Vagina (tissue), 2 donors: ENCODE measurements at regions not wholly inside any gene's neighbourhood (a gene's known extent, or its start where the extent isn't known, plus 50 kb on each side); places are given as distances from the start of the nearest gene placed in this dataset.

Experiments
- POLR2AphosphoS5 ChIP-seq, 2 donors: sonication (generic); formaldehyde crosslinking; IDR thresholded peaks; one replicate each; pipeline ENCODE4 v1.9.0; 2017; ENCODE audit warnings: antibody characterized with exemption in 2 of 2, mild to moderate bottlenecking in 2 of 2, low read depth in 1 of 2; ENCODE audit not compliant: insufficient read depth in 1 of 2
- TF ChIP-seq, protein P1 (sequence below), 3 experiments: fragments of 450-650 bp in 2 of 3; fragments of 200-600 bp in 1 of 3; sonication (generic) in 1 of 3; IDR thresholded peaks; one replicate each; pipeline ENCODE4 v1.5.1; 2017 to 2019; ENCODE audit warnings: antibody characterized with exemption in 3 of 3, mild to moderate bottlenecking in 2 of 3, moderate library complexity in 2 of 3

DNA sequence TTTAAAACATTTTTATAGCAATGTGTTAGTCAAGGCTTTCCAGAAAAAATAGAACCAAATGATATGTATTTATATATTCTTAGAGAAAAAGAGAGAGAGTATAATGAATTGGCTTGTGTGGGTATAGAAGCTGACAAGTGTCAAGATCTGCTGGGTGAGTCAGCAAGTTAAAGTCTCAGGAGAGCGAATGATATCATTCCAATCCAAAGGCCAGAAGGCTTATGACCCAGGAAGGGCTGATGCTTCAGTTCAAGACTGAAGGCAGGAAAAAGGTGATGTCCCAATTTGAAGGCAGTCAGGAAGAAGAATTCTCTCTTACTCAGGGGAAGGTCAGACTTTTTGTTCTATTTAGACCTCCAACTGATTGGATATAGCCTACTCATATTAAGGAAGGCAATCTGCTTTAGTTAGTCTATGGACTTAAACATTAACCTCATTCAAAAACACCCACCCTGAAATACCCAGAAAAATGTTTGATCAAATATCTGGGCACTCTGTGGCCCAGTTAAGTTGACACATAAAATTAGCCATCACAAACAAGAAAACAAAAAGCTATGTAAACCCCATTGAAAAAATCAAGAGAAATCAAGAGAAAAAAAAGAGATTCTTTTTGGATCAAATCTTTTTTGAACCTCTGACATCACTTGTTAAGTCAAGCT, 189.6 kb downstream of the PIK3R1 start:
- TF ChIP-seq, protein P1, sequence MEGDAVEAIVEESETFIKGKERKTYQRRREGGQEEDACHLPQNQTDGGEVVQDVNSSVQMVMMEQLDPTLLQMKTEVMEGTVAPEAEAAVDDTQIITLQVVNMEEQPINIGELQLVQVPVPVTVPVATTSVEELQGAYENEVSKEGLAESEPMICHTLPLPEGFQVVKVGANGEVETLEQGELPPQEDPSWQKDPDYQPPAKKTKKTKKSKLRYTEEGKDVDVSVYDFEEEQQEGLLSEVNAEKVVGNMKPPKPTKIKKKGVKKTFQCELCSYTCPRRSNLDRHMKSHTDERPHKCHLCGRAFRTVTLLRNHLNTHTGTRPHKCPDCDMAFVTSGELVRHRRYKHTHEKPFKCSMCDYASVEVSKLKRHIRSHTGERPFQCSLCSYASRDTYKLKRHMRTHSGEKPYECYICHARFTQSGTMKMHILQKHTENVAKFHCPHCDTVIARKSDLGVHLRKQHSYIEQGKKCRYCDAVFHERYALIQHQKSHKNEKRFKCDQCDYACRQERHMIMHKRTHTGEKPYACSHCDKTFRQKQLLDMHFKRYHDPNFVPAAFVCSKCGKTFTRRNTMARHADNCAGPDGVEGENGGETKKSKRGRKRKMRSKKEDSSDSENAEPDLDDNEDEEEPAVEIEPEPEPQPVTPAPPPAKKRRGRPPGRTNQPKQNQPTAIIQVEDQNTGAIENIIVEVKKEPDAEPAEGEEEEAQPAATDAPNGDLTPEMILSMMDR (IDR thresholded peaks at IDR 0.05) = no peak
- no peak for TF ChIP-seq POLR2AphosphoS5 (IDR thresholded peaks at IDR 0.05; ENCODE audit: insufficient read depth in 1 of 2, low read depth in 1 of 2)
